OCI-LY1 (cell line): ENCODE measurements at regions not wholly inside any gene's neighbourhood (a gene's known extent, or its start where the extent isn't known, plus 50 kb on each side); places are given as distances from the start of the nearest gene placed in this dataset.

Source experiments
- H2AFZ ChIP-seq: fragments of 200-600 bp; sonication (generic), shearing (Covaris generic); 2 replicates; pipeline ENCODE4 v1.6.0; 2014; ENCODE audit warnings: antibody characterized with exemption, mild to moderate bottlenecking, low read length
- H3F3A ChIP-seq: fragments of 200-600 bp; sonication (generic), shearing (Covaris generic); 2 replicates; pipeline ENCODE4 v1.6.0; 2014; ENCODE audit warnings: mild to moderate bottlenecking, antibody characterized with exemption, low read length, moderate library complexity; ENCODE audit not compliant: insufficient read depth
- H3K27ac ChIP-seq: fragments of 200-600 bp; sonication (generic); 2 replicates; pipeline ENCODE4 v1.5.1; 2014; ENCODE audit warnings: low read length, mixed run types, mild to moderate bottlenecking, low read depth; ENCODE audit not compliant: poor library complexity, severe bottlenecking
- H3K27me3 ChIP-seq: fragments of 200-600 bp; sonication (generic); 2 replicates; pipeline ENCODE4 v1.6.0; 2014; ENCODE audit warnings: antibody characterized with exemption, mild to moderate bottlenecking, low read length, moderate library complexity; ENCODE audit not compliant: insufficient read depth
- H3K36me3 ChIP-seq: fragments of 200-600 bp; sonication (generic); 2 replicates; pipeline ENCODE4 v1.6.1; 2014; ENCODE audit warnings: mild to moderate bottlenecking, antibody characterized with exemption, low read length, moderate library complexity, mixed read lengths; ENCODE audit not compliant: insufficient read depth
- H3K4me1 ChIP-seq: fragments of 200-600 bp; sonication (generic); 2 replicates; pipeline ENCODE4 v1.5.1; 2014; ENCODE audit warnings: mild to moderate bottlenecking, low read length, moderate library complexity; ENCODE audit not compliant: insufficient read depth, severe bottlenecking
- H3K4me2 ChIP-seq: fragments of 200-600 bp; sonication (generic), shearing (Covaris generic); 2 replicates; pipeline ENCODE4 v1.6.1; 2014; ENCODE audit warnings: low read length
- H3K4me3 ChIP-seq: fragments of 200-600 bp; sonication (generic); 2 replicates; pipeline ENCODE4 v1.5.1; 2014; ENCODE audit warnings: low read length, low read depth, mild to moderate bottlenecking, mixed read lengths; ENCODE audit not compliant: poor library complexity, severe bottlenecking
- H3K79me2 ChIP-seq: fragments of 200-600 bp; shearing (Covaris generic); 2 replicates; pipeline ENCODE4 v1.6.1; 2016; ENCODE audit warnings: mixed run types, low read length, mixed read lengths; ENCODE audit not compliant: insufficient read depth
- H3K9ac ChIP-seq: fragments of 200-600 bp; sonication (generic), shearing (Covaris generic); 2 replicates; pipeline ENCODE4 v1.6.1; 2014; ENCODE audit warnings: mild to moderate bottlenecking, low read length, mixed read lengths
- H3K9me2 ChIP-seq: fragments of 200-600 bp; sonication (generic), shearing (Covaris generic); 2 replicates; pipeline ENCODE4 v1.6.1; 2014; ENCODE audit warnings: low read depth, mild to moderate bottlenecking, low read length, mixed read lengths
- H3K9me3 ChIP-seq: fragments of 200-600 bp; shearing (Covaris generic); 2 replicates; pipeline ENCODE4 v1.6.1; 2014; ENCODE audit warnings: low read length, mixed read lengths
- H4K20me1 ChIP-seq: fragments of 200-600 bp; sonication (generic), shearing (Covaris generic); 2 replicates; pipeline ENCODE4 v1.6.0; 2016; ENCODE audit warnings: mild to moderate bottlenecking, low read length; ENCODE audit not compliant: insufficient read depth
- EZH2 ChIP-seq: fragments of 200-600 bp; sonication (generic), shearing (Covaris generic); IDR thresholded peaks from 2 replicates; pipeline ENCODE4 v1.8.0; 2017; ENCODE audit warnings: borderline replicate concordance, mixed run types, mild to moderate bottlenecking, antibody characterized with exemption, low read length, moderate library complexity, mixed read lengths
- TF ChIP-seq, protein P1 (sequence below): fragments of 200-600 bp; sonication (generic), shearing (Covaris generic); IDR thresholded peaks from 2 replicates; pipeline ENCODE4 v1.5.1; 2017; ENCODE audit warnings: mild to moderate bottlenecking, antibody characterized with exemption, low read length, moderate library complexity, mixed read lengths

- H3K79me2 ChIP-seq, result no peaks in the 10 kb centered on the region
- no peaks in the 10 kb centered on the region for H3K36me3 ChIP-seq
- no peak for TF ChIP-seq EZH2
- TF ChIP-seq, protein P1, sequence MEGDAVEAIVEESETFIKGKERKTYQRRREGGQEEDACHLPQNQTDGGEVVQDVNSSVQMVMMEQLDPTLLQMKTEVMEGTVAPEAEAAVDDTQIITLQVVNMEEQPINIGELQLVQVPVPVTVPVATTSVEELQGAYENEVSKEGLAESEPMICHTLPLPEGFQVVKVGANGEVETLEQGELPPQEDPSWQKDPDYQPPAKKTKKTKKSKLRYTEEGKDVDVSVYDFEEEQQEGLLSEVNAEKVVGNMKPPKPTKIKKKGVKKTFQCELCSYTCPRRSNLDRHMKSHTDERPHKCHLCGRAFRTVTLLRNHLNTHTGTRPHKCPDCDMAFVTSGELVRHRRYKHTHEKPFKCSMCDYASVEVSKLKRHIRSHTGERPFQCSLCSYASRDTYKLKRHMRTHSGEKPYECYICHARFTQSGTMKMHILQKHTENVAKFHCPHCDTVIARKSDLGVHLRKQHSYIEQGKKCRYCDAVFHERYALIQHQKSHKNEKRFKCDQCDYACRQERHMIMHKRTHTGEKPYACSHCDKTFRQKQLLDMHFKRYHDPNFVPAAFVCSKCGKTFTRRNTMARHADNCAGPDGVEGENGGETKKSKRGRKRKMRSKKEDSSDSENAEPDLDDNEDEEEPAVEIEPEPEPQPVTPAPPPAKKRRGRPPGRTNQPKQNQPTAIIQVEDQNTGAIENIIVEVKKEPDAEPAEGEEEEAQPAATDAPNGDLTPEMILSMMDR, result no peak
- H4K20me1 ChIP-seq, result no peaks in the 10 kb centered on the region
- H3K9me2 ChIP-seq, result no peaks in the 10 kb centered on the region
- no peaks in the 10 kb centered on the region for H3K4me1 ChIP-seq
- H3K27me3 ChIP-seq, result no peaks in the 10 kb centered on the region
- no peak overlapping the region for H3K4me3 ChIP-seq
- H3K27ac ChIP-seq, result no peak overlapping the region
- H3K9ac ChIP-seq, result no peak overlapping the region
- no peaks in the 10 kb centered on the region for H3K9me3 ChIP-seq
- no peak overlapping the region for H2AFZ ChIP-seq
- no peak overlapping the region for H3K4me2 ChIP-seq
- H3F3A ChIP-seq, result no peaks in the 10 kb centered on the region
Measured at GRCh38 chr13:20331419-20331818, 99.3 kb upstream of the GJB6 start.

- H3K4me3 ChIP-seq, result no peak overlapping the region
- H3K9ac ChIP-seq, result no peak overlapping the region
- no peaks in the 10 kb centered on the region for H3K4me1 ChIP-seq
- no peak overlapping the region for H2AFZ ChIP-seq
- no peaks in the 10 kb centered on the region for H3K79me2 ChIP-seq
- H3F3A ChIP-seq, result no peaks in the 10 kb centered on the region
- H3K27me3 ChIP-seq, result no peaks in the 10 kb centered on the region
- H3K9me2 ChIP-seq, result no peaks in the 10 kb centered on the region
- no peak for TF ChIP-seq EZH2
- TF ChIP-seq, protein P1, result no peak
- no peaks in the 10 kb centered on the region for H3K36me3 ChIP-seq
- H3K27ac ChIP-seq, result no peak overlapping the region
- no peak overlapping the region for H3K4me2 ChIP-seq
- H4K20me1 ChIP-seq, result no peaks in the 10 kb centered on the region
- H3K9me3 ChIP-seq, result no peaks in the 10 kb centered on the region
Measured at GRCh38 chr13:20326809-20327208, 94.7 kb upstream of the GJB6 start.

DNA sequence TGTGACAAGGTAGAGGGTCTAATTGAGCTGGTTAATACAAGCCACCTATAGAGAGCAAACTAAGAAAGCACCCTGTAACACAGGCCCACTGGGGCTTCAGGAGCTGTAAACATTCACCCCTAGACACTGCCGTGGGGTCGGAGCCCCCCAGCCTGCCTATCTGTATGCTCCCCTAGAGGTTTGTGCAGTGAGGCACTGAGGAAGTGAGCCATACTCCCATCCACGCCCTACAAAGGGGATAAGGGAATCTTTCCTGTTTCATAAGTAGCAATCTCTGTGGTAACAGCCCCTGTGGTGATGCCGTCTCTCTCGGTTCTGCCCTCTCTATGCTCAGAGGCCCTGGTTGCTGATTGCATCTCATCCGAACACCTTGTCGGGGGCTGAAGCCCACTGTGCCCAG lies 94.2 kb upstream of the GJB6 start:
- H3K9ac ChIP-seq, result no peak overlapping the region
- no peak overlapping the region for H2AFZ ChIP-seq
- H3K27me3 ChIP-seq, result no peaks in the 10 kb centered on the region
- H3K9me3 ChIP-seq, result no peaks in the 10 kb centered on the region
- H4K20me1 ChIP-seq, result no peaks in the 10 kb centered on the region
- H3K4me1 ChIP-seq, result no peaks in the 10 kb centered on the region
- TF ChIP-seq EZH2, result no peak
- TF ChIP-seq, protein P1, result no peak
- no peak overlapping the region for H3K27ac ChIP-seq
- no peaks in the 10 kb centered on the region for H3K79me2 ChIP-seq
- no peak overlapping the region for H3K4me2 ChIP-seq
- H3F3A ChIP-seq, result no peaks in the 10 kb centered on the region
- H3K4me3 ChIP-seq, result no peak overlapping the region
- no peaks in the 10 kb centered on the region for H3K36me3 ChIP-seq
- H3K9me2 ChIP-seq, result no peaks in the 10 kb centered on the region
